ENCODE measurements at regions not wholly inside any gene's neighbourhood (a gene's known extent, or its start where the extent isn't known, plus 50 kb on each side); places are given as distances from the start of the nearest gene placed in this dataset.

DNA sequence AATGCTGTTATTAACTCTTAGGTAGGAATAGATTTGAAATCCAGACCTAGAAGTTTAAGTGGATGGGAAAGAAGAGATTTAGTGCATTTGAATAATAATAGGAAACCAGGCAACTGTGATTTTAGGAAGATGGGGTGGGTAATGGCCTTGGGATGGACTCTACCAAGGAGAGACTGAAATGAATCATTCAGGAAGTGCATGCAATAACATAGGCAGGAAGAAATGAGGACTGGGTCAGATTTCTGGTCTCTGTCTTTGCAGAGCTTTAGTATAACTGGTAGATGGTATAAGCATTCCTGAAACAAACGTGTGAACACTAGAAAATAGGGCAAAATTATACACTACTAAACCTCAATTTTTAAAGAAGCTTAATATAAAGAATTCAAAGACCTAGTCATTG, 274.4 kb upstream of the CLINT1 start:
- no peak overlapping the region for H3K27ac Mint-ChIP-seq (ENCODE audit: unreplicated experiment)

GRCh38 chr5:158127536-158127935, 268.6 kb upstream of the CLINT1 start:
- peaks cover 8% of the 10 kb centered on the region for H3K4me1 Mint-ChIP-seq
- no peak overlapping the region for H3K4me3 Mint-ChIP-seq
- no peak for TF ChIP-seq CTCF (conservative IDR thresholded peaks at IDR 0.05)
- no peaks in the 10 kb centered on the region for H3K36me3 Mint-ChIP-seq (ENCODE audit: low read depth)
- H3K27ac Mint-ChIP-seq (ENCODE audit: unreplicated experiment): no peak overlapping the region
- H3K9me3 Mint-ChIP-seq: no peaks in the 10 kb centered on the region
- peaks cover 7% of the 10 kb centered on the region for H3K27me3 Mint-ChIP-seq (ENCODE audit: low read depth)
- DNase-seq (ENCODE audit: low read depth, low spot score): no peak

More for the DNA sequence above, 274.4 kb upstream of the CLINT1 start:
- no peaks in the 10 kb centered on the region for H3K9me3 Mint-ChIP-seq
- H3K4me3 Mint-ChIP-seq: no peak overlapping the region
- H3K36me3 Mint-ChIP-seq (ENCODE audit: low read depth): no peaks in the 10 kb centered on the region
- H3K4me1 Mint-ChIP-seq: peaks cover 31% of the 10 kb centered on the region
- no peak for TF ChIP-seq CTCF (conservative IDR thresholded peaks at IDR 0.05)
- peaks cover 28% of the 10 kb centered on the region for H3K27me3 Mint-ChIP-seq (ENCODE audit: low read depth)
- no peak for DNase-seq (ENCODE audit: low read depth, low spot score)

GRCh38 chr5:158126442-158127405, 267.8 kb upstream of the CLINT1 start:
- Mint-ChIP-seq H3K27me3 (ENCODE audit: low read depth) (peaks cover 7% of the 10 kb centered on the region), H3K27ac (ENCODE audit: unreplicated experiment) (no peak overlapping the region), H3K36me3 (ENCODE audit: low read depth) (no peaks in the 10 kb centered on the region), H3K4me3 (no peak overlapping the region), H3K4me1 (peaks cover 8% of the 10 kb centered on the region), H3K9me3 (no peaks in the 10 kb centered on the region)
- no peak for DNase-seq (ENCODE audit: low read depth, low spot score)
- TF ChIP-seq CTCF (conservative IDR thresholded peaks at IDR 0.05): no peak

DNA sequence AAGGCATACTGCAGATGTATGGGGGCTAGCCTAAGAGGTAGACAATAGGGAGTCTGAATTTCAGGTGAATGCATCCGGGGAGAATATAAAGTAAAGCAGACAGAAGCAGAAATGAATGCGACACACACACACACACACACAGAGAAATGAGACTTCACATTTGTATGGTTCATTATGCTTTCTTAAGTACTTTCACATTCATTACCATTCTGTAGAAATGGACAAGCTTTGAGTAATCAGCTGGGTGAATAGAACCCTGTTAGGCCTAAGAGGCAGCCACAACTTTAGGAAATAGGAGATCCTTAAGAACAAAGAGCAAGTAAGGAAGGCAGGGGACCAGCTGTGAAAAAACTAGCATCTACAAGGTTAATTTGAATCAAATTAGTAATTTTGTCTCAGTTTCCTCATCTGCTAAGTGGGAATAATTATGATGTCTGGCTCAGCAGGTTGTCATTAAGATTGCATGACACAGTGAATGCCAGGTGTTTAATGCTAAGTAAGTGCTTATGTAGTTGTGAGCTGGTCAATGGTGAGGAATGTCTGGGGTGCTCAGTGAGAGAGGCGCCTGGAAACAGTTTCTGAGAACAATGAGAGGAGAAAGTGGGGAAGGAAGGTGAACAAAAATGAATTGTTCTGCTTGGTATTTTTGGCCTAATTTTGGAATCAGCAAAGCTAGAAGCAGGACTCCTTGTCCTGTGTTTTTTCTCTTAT, 265.8 kb upstream of the CLINT1 start:
- H3K4me3 Mint-ChIP-seq: no peak overlapping the region
- peaks cover 4% of the 10 kb centered on the region for H3K27me3 Mint-ChIP-seq (ENCODE audit: low read depth)
- H3K27ac Mint-ChIP-seq (ENCODE audit: unreplicated experiment): peak overlapping the region; percentile 5
- no peak for TF ChIP-seq CTCF (conservative IDR thresholded peaks at IDR 0.05)
- no peak for DNase-seq (ENCODE audit: low read depth, low spot score)
- H3K4me1 Mint-ChIP-seq: peaks cover 8% of the 10 kb centered on the region
- H3K9me3 Mint-ChIP-seq: no peaks in the 10 kb centered on the region
- H3K36me3 Mint-ChIP-seq (ENCODE audit: low read depth): no peaks in the 10 kb centered on the region

- Mint-ChIP-seq H3K4me3 (no peak overlapping the region), H3K9me3 (no peaks in the 10 kb centered on the region), H3K36me3 (ENCODE audit: low read depth) (no peaks in the 10 kb centered on the region), H3K27me3 (ENCODE audit: low read depth) (peaks cover 8% of the 10 kb centered on the region), H3K27ac (ENCODE audit: unreplicated experiment) (no peak overlapping the region), H3K4me1 (peaks cover 8% of the 10 kb centered on the region)
- DNase-seq (ENCODE audit: low read depth, low spot score): no peak
- TF ChIP-seq CTCF (conservative IDR thresholded peaks at IDR 0.05): no peak
Observed at GRCh38 chr5:158123595-158123994, 264.6 kb upstream of the CLINT1 start.

All from neural crest cell (in vitro differentiated cells).